HCT116 (cell line): ENCODE measurements at regions not wholly inside any gene's neighbourhood (a gene's known extent, or its start where the extent isn't known, plus 50 kb on each side); places are given as distances from the start of the nearest gene placed in this dataset.

Source experiments
- CBX3 ChIP-seq: IDR thresholded peaks from 2 replicates; pipeline ENCODE4 v1.6.1; 2012; ENCODE audit warnings: low read depth
- CEBPB ChIP-seq: IDR thresholded peaks from 2 replicates; pipeline ENCODE4 v1.6.1; 2012; ENCODE audit warnings: low read depth
- CTCF ChIP-seq, 3 experiments: fragments of 200-600 bp in 1 of 3; sonication (generic) in 1 of 3; IDR thresholded peaks in 2 of 3; conservative IDR thresholded peaks in 1 of 3; 2 replicates each; pipeline ENCODE4 v1.5.1; 2012 to 2017; ENCODE audit warnings: low read depth in 2 of 3, low read length in 2 of 3, antibody characterized with exemption in 1 of 3, borderline replicate concordance in 1 of 3, control low read depth in 1 of 3, mild to moderate bottlenecking in 1 of 3, mixed read lengths in 1 of 3, mixed run types in 1 of 3, moderate library complexity in 1 of 3; ENCODE audit not compliant: insufficient read depth in 1 of 3
- EZH2 ChIP-seq: fragments of 200-600 bp; sonication (generic); IDR thresholded peaks from 2 replicates; pipeline ENCODE4 v1.6.1; 2017; ENCODE audit warnings: antibody characterized with exemption, mixed run types
- EZH2phosphoT487 ChIP-seq: fragments of 200-600 bp; IDR thresholded peaks from 2 replicates; pipeline ENCODE4 v1.6.1; 2018; ENCODE audit warnings: antibody characterized with exemption, borderline replicate concordance
- POLR2A ChIP-seq: IDR thresholded peaks from 2 replicates; pipeline ENCODE4 v1.7.0; 2011; ENCODE audit warnings: borderline replicate concordance; ENCODE audit not compliant: insufficient read depth, insufficient read length; ENCODE audit errors: extremely low read depth
- POLR2AphosphoS5 ChIP-seq: IDR thresholded peaks from 2 replicates; pipeline ENCODE4 v1.6.1; 2011; ENCODE audit warnings: mild to moderate bottlenecking, low read depth, low read length, moderate library complexity
- RAD21 ChIP-seq: IDR thresholded peaks from 2 replicates; pipeline ENCODE4 v1.6.1; 2012; ENCODE audit warnings: low read depth, mild to moderate bottlenecking
- YY1 ChIP-seq: IDR thresholded peaks from 2 replicates; pipeline ENCODE4 v1.6.1; 2011; ENCODE audit warnings: low read length, low read depth, moderate library complexity, mild to moderate bottlenecking; ENCODE audit not compliant: insufficient replicate concordance; ENCODE audit errors: extremely low read depth
- ZNF274 ChIP-seq: fragments of 200-500 bp; sonication (Bioruptor generic); IDR thresholded peaks from 2 replicates; pipeline ENCODE4 v1.6.1; 2014; ENCODE audit warnings: mild to moderate bottlenecking, low read depth, low read length, inconsistent platforms
- TF ChIP-seq, protein P1 (sequence below): IDR thresholded peaks from 2 replicates; pipeline ENCODE4 v1.6.1; 2012
- TF ChIP-seq, protein P2 (sequence below): IDR thresholded peaks from 2 replicates; pipeline ENCODE4 v1.6.1; 2012

GRCh38 chr10:131001438-131001837, 310.1 kb downstream of the TCERG1L start:
- TF ChIP-seq CTCF (IDR thresholded peaks at IDR 0.05 in 2 of 3, conservative IDR thresholded peaks at IDR 0.05 in 1 of 3; ENCODE audit: borderline replicate concordance in 1 of 3, insufficient read depth in 1 of 3, low read depth in 2 of 3, low read length in 2 of 3) (no peak), POLR2A (no peak), EZH2phosphoT487 (no peak), RAD21 (no peak), ZNF274 (no peak), EZH2 (no peak), CBX3 (no peak), POLR2AphosphoS5 (no peak), CEBPB (no peak), YY1 (no peak)
- TF ChIP-seq, protein P1, sequence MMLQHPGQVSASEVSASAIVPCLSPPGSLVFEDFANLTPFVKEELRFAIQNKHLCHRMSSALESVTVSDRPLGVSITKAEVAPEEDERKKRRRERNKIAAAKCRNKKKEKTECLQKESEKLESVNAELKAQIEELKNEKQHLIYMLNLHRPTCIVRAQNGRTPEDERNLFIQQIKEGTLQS = no peak
- TF ChIP-seq, protein P2, sequence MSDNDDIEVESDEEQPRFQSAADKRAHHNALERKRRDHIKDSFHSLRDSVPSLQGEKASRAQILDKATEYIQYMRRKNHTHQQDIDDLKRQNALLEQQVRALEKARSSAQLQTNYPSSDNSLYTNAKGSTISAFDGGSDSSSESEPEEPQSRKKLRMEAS = no peak
